Liver (tissue), 7 donors: ENCODE measurements at regions not wholly inside any gene's neighbourhood (a gene's known extent, or its start where the extent isn't known, plus 50 kb on each side); places are given as distances from the start of the nearest gene placed in this dataset.

Source experiments
- DNase-seq: peaks from one replicate; pipeline ENCODE4 v3.0.0-alpha.2; 2017; ENCODE audit warnings: low spot score
- H3K27ac ChIP-seq, 2 donors: one replicate each; pipeline ENCODE4 v1.7.0; 2013; ENCODE audit warnings: inconsistent platforms in 2 of 2, low read length in 2 of 2, control low read depth in 1 of 2, low read depth in 1 of 2, mild to moderate bottlenecking in 1 of 2
- H3K27me3 ChIP-seq, 4 donors: one replicate each; pipeline versions ENCODE4 v1.6.1 to v1.7.0; 2013; ENCODE audit warnings: low read length in 3 of 4, inconsistent platforms in 1 of 4, mild to moderate bottlenecking in 1 of 4, moderate library complexity in 1 of 4; ENCODE audit not compliant: control insufficient read depth in 4 of 4, insufficient read depth in 4 of 4
- H3K36me3 ChIP-seq, 4 donors: one replicate each; pipeline versions ENCODE4 v1.6.1 to v1.7.0; 2013; ENCODE audit warnings: low read length in 3 of 4, mild to moderate bottlenecking in 3 of 4, low read depth in 1 of 4, moderate library complexity in 1 of 4; ENCODE audit not compliant: control insufficient read depth in 4 of 4, insufficient read depth in 3 of 4
- H3K4me1 ChIP-seq, 4 donors: one replicate each; pipeline versions ENCODE4 v1.6.1 to v1.7.0; 2013; ENCODE audit warnings: low read length in 3 of 4, mild to moderate bottlenecking in 3 of 4, moderate library complexity in 1 of 4; ENCODE audit not compliant: control insufficient read depth in 4 of 4, insufficient read depth in 4 of 4
- H3K4me3 ChIP-seq, 3 donors: one replicate each; pipeline versions ENCODE4 v1.6.1 to v1.7.0; 2013; ENCODE audit warnings: low read length in 3 of 3, control low read depth in 1 of 3, low read depth in 1 of 3, mild to moderate bottlenecking in 1 of 3
- H3K9ac ChIP-seq, 2 donors: one replicate each; pipeline ENCODE4 v1.7.0; 2013; ENCODE audit warnings: low read length in 2 of 2, mild to moderate bottlenecking in 2 of 2, moderate library complexity in 2 of 2, control low read depth in 1 of 2, low read depth in 1 of 2
- H3K9me3 ChIP-seq, 4 donors: one replicate each; pipeline versions ENCODE4 v1.6.1 to v1.7.0; 2013; ENCODE audit warnings: low read length in 3 of 4; ENCODE audit not compliant: control insufficient read depth in 4 of 4
- EGR1 ChIP-seq, 2 donors: IDR thresholded peaks; 2 replicates each; pipeline ENCODE4 v1.6.1; 2016 to 2018; ENCODE audit warnings: antibody characterized with exemption in 2 of 2, low read depth in 2 of 2
- FOXA1 ChIP-seq: IDR thresholded peaks from 2 replicates; pipeline ENCODE4 v1.6.1; 2016; ENCODE audit warnings: antibody characterized with exemption
- FOXA2 ChIP-seq: IDR thresholded peaks from 2 replicates; pipeline ENCODE4 v1.6.1; 2016; ENCODE audit warnings: antibody characterized with exemption
- GABPA ChIP-seq, 2 donors: IDR thresholded peaks in 1 of 2; conservative IDR thresholded peaks in 1 of 2; 2 replicates each; pipeline ENCODE4 v1.6.1; 2016; ENCODE audit warnings: antibody characterized with exemption in 2 of 2, mild to moderate bottlenecking in 1 of 2, moderate library complexity in 1 of 2
- HNF4A ChIP-seq, 2 donors: conservative IDR thresholded peaks; 2 replicates each; pipeline ENCODE4 v1.6.1; 2016; ENCODE audit warnings: antibody characterized with exemption in 2 of 2, mild to moderate bottlenecking in 2 of 2
- HNF4G ChIP-seq: IDR thresholded peaks from 2 replicates; pipeline ENCODE4 v1.6.1; 2016; ENCODE audit warnings: antibody characterized with exemption
- JUND ChIP-seq, 2 donors: IDR thresholded peaks; 2 replicates each; pipeline ENCODE4 v1.6.1; 2016; ENCODE audit warnings: antibody characterized with exemption in 2 of 2
- NR2F2 ChIP-seq: IDR thresholded peaks from 2 replicates; pipeline ENCODE4 v1.6.1; 2016; ENCODE audit warnings: antibody characterized with exemption
- RAD21 ChIP-seq, 2 donors: IDR thresholded peaks; 2 replicates each; pipeline ENCODE4 v1.6.1; 2016; ENCODE audit warnings: antibody characterized with exemption in 2 of 2, mild to moderate bottlenecking in 2 of 2
- RXRA ChIP-seq, 2 donors: IDR thresholded peaks; 2 replicates each; pipeline ENCODE4 v1.6.1; 2017 to 2018; ENCODE audit warnings: antibody characterized with exemption in 2 of 2, mild to moderate bottlenecking in 1 of 2
- SP1 ChIP-seq: IDR thresholded peaks from 2 replicates; pipeline ENCODE4 v1.6.1; 2018; ENCODE audit warnings: antibody characterized with exemption, mild to moderate bottlenecking
- YY1 ChIP-seq: IDR thresholded peaks from 2 replicates; pipeline ENCODE4 v1.6.1; 2016; ENCODE audit warnings: antibody characterized with exemption, mild to moderate bottlenecking
- WGBS: extraction: QIAGEN DNeasy Blood & Tissue Kit; methylation state at CpG from one replicate; pipeline ENCODE4 v1.1.7; 2013; 5-methylcytosine and 5-hydroxymethylcytosine counted together
- TF ChIP-seq, protein P1 (sequence below): IDR thresholded peaks from 2 replicates; pipeline ENCODE4 v1.6.1; 2016; ENCODE audit warnings: antibody characterized with exemption
- TF ChIP-seq, protein P2 (sequence below): IDR thresholded peaks from 2 replicates; pipeline ENCODE4 v1.6.1; 2016; ENCODE audit warnings: antibody characterized with exemption
- donor health status: healthy.
- donor health status: healthy.
- donor health status: healthy.
- donor health status: healthy.

DNA sequence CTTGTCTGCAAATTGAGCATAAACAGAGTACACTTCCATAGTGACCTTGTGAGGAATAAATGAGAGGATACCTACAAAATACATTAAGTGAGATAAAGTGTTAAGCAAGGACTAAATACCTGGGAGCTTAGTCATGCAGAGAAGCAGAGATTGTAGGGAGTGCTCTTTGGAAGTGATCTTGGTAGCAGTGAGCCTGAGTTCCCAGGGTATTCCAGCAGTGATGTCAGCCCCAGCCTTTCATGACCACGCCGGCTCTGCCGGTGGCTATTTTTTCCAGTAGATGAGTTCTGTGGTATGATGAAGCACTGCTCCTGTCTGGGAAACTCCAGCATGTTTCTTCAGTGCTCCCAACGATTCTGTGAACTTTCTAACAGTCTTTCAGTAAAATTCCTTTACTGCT is 391.5 kb upstream of the IGFBP7 start (continued):
- TF ChIP-seq GABPA (IDR thresholded peaks at IDR 0.05 in 1 of 2, conservative IDR thresholded peaks at IDR 0.05 in 1 of 2) (no peak), FOXA1 (no peak), SP1 (no peak)
- TF ChIP-seq, protein P1, sequence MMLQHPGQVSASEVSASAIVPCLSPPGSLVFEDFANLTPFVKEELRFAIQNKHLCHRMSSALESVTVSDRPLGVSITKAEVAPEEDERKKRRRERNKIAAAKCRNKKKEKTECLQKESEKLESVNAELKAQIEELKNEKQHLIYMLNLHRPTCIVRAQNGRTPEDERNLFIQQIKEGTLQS = no peak

- TF ChIP-seq SP1 (no peak), NR2F2 (no peak), HNF4A (conservative IDR thresholded peaks at IDR 0.05) (no peak), RAD21 (IDR thresholded peaks at IDR 0.05) (no peak), GABPA (IDR thresholded peaks at IDR 0.05 in 1 of 2, conservative IDR thresholded peaks at IDR 0.05 in 1 of 2) (no peak), FOXA2 (no peak), YY1 (no peak), EGR1 (IDR thresholded peaks at IDR 0.05; ENCODE audit: low read depth in 2 of 2) (no peak), HNF4G (no peak)
- TF ChIP-seq, protein P1 = no peak
- TF ChIP-seq, protein P2, sequence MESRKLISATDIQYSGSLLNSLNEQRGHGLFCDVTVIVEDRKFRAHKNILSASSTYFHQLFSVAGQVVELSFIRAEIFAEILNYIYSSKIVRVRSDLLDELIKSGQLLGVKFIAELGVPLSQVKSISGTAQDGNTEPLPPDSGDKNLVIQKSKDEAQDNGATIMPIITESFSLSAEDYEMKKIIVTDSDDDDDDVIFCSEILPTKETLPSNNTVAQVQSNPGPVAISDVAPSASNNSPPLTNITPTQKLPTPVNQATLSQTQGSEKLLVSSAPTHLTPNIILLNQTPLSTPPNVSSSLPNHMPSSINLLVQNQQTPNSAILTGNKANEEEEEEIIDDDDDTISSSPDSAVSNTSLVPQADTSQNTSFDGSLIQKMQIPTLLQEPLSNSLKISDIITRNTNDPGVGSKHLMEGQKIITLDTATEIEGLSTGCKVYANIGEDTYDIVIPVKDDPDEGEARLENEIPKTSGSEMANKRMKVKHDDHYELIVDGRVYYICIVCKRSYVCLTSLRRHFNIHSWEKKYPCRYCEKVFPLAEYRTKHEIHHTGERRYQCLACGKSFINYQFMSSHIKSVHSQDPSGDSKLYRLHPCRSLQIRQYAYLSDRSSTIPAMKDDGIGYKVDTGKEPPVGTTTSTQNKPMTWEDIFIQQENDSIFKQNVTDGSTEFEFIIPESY = no peak
- H3K4me3 ChIP-seq = no peak overlapping the region
- no peak overlapping the region for H3K9ac ChIP-seq
- DNase-seq = no peak
- no peak overlapping the region for H3K27ac ChIP-seq
- H3K27me3 ChIP-seq = peaks cover 0 to 3% (median 0%) of the 10 kb centered on the region in 4 donors
- H3K4me1 ChIP-seq = no peaks in the 10 kb centered on the region
- 77% methylated on average over 6 of the region's 6 CpGs for WGBS
- no peaks in the 10 kb centered on the region for H3K9me3 ChIP-seq
- no peaks in the 10 kb centered on the region for H3K36me3 ChIP-seq
These were observed 389.6 kb upstream of the IGFBP7 start for GRCh38 chr4:57499786-57500185.

DNA sequence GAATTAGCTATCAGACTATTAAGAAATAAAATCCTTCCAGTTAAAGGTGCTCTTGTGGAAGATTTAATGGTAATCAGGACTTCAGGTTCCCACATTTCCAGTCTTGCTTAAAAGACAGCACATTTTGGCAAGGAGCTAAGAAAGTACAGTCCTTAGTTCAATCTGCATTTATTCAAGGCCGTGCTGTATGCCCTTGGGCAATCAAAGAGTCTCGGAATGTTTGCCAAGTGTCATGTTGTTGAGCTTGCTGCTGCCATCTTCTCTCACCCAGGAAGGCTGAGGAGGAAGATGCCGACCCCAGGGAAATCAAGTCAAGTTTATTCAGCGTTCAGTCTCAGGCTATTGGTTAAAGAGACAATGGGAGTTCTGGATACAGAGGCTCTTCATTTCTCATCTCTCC is 388.1 kb upstream of the IGFBP7 start:
- Histone ChIP-seq H3K4me1 (no peaks in the 10 kb centered on the region), H3K4me3 (no peak overlapping the region), H3K27me3 (peaks cover 0 to 3% (median 2%) of the 10 kb centered on the region in 4 donors), H3K27ac (no peak overlapping the region), H3K36me3 (no peaks in the 10 kb centered on the region), H3K9me3 (no peaks in the 10 kb centered on the region), H3K9ac (no peak overlapping the region)
- WGBS = 66% methylated on average over 4 of the region's 4 CpGs
- no peak for DNase-seq
- TF ChIP-seq RAD21 (IDR thresholded peaks at IDR 0.05) (no peak), YY1 (no peak), EGR1 (IDR thresholded peaks at IDR 0.05; ENCODE audit: low read depth in 2 of 2) (no peak), JUND (IDR thresholded peaks at IDR 0.05) (no peak), GABPA (IDR thresholded peaks at IDR 0.05 in 1 of 2, conservative IDR thresholded peaks at IDR 0.05 in 1 of 2) (no peak), FOXA1 (no peak), SP1 (no peak), HNF4A (conservative IDR thresholded peaks at IDR 0.05) (no peak)

GRCh38 chr4:57496697-57497471 is 386.7 kb upstream of the IGFBP7 start:
- TF ChIP-seq FOXA1 (no peak), NR2F2 (no peak), RAD21 (IDR thresholded peaks at IDR 0.05) (no peak), HNF4G (no peak), RXRA (IDR thresholded peaks at IDR 0.05) (no peak), HNF4A (conservative IDR thresholded peaks at IDR 0.05) (no peak), JUND (IDR thresholded peaks at IDR 0.05) (no peak), SP1 (no peak)
- TF ChIP-seq, protein P2 = no peak
- H3K4me1 ChIP-seq = no peaks in the 10 kb centered on the region
- no peak overlapping the region for H3K4me3 ChIP-seq
- DNase-seq = no peak
- no peak overlapping the region for H3K27ac ChIP-seq
- no peaks in the 10 kb centered on the region for H3K9me3 ChIP-seq
- WGBS = 21% methylated on average over 2 of the region's 2 CpGs
- no peak overlapping the region for H3K9ac ChIP-seq
- H3K36me3 ChIP-seq = no peaks in the 10 kb centered on the region
- peaks cover 0 to 3% (median 2%) of the 10 kb centered on the region in 4 donors for H3K27me3 ChIP-seq
